HG02884 (cell line): ENCODE measurements at regions not wholly inside any gene's neighbourhood (a gene's known extent, or its start where the extent isn't known, plus 50 kb on each side); places are given as distances from the start of the nearest gene placed in this dataset.
"Not testable (repeated sequence)": the region's sequence is repeated elsewhere in the genome, so short reads cannot be mapped to it uniquely, and the experiment has no call there.

ENCODE experiments used
- ATAC-seq: cut with Tn5 transposase; IDR thresholded peaks from one replicate; pipeline ENCODE4 v1.9.1; 2021; ENCODE audit warnings: mild to moderate bottlenecking, moderate library complexity; ENCODE audit not compliant: unreplicated experiment

DNA sequence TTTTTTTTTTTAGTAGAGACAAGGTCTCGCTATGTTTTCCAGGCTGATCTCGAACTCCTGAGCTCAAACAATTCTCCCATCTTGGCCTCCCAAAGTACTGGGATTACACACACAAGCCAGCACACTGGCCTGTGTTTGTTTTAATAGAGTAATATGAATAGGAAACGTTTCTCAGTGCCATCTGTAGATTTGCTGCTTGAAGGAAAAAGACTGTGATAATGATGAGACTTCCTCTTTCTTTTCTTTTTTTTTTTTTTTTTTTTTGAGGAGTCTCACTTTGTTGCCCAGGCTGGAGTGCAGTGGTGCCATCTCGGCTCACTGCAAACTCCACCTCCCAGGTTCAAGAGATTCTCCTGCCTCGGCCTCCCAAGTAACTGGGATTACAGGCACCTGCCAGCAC is 74.7 kb upstream of the ATL2 start:
- not testable (repeated sequence) for ATAC-seq

DNA sequence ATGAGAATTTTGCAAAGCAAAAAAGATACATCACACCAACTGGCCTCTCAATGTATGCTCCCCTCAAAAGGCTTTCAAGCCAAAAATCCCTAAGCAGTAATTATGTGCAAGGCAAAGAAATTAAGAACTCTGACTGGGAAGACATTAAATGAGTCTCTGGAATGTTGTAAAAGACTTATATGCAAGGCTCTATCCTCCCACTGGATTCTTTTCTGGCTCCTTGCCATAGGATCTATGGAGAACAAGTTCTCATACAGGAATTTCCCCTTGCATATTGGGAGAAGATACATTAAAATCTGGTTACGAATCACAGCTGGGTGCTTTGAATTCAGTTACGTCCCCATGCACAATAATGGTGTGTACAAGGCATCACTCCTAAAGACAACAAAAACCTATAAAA is 73.4 kb upstream of the ATL2 start:
- no peak for ATAC-seq

DNA sequence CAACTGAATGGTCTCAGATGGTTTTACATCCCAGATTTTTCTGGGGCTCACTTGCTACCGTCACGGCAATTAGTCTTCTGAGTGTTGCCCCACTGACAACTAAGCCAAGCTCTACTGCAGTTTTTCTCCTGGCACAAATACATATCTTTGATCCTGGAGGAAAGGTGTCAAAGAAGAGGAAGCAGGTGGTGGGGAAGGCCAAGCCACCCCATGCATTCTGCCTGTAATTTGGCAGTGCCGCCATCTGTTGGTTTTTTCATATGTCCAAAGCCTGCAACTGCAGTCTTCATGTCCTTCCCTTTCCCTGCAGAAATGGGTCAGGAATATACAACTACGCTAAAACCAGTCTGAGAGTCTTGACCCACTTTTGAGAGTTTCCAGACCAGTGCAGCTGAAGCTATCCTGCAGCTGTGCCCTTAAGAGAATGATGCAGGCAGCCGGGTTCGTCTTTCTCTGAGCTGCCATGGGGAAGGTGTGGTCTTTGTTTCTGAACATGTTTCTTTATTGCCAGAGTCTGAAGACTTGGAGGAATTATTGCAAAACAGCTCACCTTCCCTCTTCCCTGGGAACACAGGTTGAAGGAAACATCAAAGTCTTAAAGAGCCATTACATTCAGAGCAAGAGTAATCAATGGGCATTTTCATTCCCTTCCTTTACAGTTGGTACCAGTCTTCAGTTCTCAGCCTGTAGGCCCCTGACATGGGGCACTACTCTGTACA is 71.8 kb upstream of the ATL2 start:
- no peak for ATAC-seq

DNA sequence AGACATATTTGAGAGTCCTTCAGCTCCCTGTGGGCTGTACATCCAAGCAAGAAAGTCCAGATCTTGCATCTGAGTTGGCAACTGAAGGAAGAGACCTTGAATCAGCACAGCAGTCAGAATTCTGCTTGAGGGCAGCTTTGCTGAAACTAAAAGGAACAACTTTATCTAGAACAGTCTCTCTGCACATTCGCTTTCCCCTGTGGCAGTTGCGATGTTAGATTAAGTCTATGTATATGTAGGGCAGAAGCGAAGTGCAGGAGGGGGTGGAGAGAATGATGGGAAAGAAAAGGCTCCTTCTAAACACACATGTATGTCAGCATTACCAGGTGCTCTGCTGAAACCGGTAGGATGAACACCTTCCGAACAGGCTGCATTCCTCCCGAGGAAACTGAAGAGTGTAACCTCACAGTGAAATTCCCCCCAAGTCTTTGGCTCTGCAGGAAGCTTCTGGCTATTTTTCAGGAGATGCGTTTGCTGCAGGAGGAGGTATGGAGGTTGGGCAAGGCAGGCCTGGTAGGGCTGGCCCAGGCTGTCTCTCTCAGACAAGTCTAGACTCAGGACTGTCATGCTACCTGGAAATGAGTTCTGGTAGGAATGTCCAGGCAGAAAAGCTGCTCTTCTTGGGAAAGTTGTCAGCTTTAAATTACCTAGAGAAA is 70.0 kb upstream of the ATL2 start:
- ATAC-seq = no peak

DNA sequence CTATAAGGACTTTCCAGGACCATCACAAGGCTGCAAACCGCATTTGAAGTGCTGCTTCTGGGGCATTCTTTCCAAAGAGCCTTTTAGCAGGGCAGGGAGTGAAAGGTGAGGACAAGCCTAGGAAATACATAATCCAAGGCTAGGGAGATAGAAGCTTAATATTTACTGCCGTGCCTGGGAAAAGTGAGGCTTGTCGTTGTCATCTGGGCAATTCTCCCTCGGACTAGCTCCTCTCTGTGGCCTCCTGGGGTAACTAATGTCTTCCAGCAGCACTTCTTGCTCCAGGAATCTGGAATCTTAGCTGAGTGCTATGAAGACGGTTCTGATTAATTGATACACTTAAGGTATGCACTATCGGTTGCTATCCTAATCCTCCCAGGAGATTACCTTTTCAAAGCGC is 69.3 kb upstream of the ATL2 start:
- no peak for ATAC-seq

DNA sequence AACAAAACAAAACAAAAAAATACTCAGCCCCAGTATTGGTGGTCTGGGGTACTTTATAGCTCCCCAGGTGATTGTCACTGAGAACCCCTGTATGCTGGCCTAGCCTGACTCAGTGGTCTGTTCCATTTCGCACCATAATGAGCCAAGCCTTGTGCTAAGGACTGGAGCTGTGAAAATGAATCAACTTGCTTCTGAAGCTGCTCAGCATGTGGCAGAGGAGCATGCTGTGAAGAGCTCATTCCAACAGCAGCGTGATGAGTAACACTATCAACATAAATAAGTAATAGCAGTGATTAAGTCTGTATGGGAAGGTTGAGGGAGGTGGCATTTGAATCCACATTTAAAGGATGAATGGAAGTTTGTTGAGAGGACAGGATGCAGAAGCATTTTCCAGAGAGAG is 67.2 kb upstream of the ATL2 start:
- ATAC-seq = no peak

DNA sequence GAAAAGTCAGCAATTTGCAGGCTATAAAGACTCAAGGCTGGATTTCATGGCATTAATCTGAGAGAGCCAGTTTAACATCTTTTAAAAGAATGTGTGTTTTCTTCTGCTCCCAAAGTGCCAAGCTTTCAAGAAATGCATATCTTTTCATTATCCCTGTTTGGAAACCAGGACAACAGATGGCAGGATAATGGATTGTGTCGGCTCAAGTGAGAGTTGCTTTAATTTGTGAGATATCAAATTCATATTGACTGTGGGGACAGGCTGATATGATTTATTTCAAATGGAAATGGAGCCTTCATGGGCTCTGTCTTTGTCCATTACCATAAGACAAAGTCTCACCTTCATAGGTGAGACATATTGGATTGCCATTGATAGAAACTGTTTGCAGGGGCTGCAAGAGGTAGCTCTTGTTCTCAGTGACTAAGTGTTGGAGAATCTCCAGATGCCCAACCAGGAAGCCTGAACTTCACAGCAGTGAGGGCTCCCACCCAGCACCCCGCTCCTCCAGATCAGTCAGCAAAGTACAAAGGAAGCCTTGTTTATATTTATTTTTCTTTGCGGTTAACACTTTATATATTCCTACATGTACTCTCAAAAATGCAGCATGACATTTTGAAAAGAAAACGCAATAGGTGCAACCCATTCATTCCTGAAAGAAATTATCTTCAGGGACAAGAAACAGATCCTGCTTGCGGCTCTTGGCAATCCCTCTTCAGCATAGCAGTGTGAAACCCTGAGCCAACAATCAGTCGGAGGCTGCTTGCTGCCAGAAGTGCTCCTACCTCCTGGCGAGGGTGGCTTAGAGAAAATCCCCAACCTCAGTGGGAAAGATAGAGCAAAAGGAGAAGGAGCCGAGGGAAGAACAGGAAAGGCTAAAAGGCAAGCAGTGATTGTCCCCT is 65.8 kb upstream of the ATL2 start:
- no peak for ATAC-seq

DNA sequence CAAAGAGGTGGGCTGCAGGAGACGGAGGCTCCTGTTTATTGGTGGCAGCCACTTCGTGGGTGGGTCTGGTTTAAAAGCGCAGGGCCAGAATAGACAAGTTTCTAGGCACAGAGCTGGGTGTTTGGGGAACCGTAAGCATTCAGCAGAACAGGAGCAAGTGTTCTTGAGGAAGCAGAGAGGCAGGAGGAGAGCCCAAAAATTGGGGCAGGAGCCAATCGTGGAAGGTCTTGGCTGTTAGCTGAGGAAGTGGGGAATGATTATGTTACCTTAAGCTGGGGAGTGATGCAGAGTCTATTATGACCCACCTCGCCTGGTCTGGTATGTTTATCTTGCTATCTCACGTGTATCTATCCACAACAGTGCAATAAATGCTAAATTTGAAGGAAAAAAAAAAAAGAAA is 64.3 kb upstream of the ATL2 start:
- ATAC-seq = no peak

DNA sequence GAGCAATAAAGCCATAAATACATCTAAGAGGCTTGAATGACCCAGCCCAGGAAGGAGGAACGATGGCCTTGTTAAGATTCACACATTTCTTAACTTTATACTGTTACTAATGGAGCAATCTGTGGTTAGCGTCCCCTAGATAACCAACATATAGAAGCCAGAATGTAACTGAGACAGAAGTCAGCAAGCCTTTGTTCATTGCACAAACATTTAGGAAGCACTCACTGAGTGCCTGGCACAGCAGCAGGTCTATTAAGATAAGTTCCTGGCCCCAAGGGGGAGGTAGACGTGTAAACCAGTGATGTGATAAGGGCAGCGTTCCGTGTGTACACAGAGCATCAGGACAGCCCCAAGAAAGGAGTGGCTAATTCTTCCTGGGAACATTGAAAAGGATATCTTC is 63.6 kb upstream of the ATL2 start:
- no peak for ATAC-seq

DNA sequence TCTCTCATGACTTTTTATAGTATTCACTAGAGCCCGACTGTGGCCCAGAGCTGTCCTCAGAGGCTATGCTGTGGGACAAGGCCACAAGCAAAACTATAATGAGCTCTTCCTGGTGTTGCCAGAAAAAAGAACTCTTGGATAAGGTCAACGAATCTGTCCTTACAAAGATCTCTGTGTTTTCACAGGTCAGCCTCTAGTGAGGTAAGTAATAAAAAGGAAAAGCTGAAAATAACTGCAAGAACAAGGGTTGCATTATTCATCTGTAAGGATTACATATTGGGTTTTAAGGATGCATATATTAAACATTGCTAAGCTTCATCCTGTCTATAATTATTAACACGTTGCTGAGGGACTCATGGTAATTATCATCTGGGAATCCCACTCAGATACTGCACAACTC is 62.8 kb upstream of the ATL2 start:
- ATAC-seq = no peak

DNA sequence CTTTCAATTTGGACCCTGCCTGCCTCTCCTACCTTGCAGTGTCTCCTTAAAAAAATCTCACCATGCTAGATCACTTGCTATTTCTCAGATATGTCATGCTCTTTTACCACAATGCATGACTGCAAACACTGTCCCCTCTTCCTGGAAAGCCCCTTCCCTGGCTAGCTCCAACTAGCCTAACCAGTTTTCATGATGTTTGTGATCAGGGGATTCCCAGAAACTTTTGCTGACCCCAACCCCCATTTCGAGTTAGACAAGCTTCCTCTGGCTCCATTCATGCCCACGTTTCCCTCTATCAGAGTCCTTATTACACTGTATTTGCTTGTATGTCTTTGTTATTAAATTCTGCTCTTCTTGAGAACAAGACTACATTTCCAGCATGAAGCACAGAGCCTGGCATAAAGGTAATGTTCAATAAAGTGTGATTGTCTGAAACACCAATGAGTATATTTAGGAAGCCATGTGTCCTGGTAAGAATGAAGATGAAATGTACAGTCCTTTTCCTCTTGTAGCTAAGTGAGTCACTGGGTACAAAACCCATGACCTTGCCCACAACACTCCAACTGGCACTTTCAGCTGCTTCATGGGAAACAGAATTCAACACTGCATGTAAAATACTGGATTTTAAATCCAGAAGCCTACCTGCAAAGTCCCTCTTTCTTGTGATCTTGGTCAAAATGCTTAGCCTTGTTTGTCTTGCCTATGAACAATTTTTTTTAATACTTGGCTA is 62.0 kb upstream of the ATL2 start:
- peak; percentile 78 for ATAC-seq

DNA sequence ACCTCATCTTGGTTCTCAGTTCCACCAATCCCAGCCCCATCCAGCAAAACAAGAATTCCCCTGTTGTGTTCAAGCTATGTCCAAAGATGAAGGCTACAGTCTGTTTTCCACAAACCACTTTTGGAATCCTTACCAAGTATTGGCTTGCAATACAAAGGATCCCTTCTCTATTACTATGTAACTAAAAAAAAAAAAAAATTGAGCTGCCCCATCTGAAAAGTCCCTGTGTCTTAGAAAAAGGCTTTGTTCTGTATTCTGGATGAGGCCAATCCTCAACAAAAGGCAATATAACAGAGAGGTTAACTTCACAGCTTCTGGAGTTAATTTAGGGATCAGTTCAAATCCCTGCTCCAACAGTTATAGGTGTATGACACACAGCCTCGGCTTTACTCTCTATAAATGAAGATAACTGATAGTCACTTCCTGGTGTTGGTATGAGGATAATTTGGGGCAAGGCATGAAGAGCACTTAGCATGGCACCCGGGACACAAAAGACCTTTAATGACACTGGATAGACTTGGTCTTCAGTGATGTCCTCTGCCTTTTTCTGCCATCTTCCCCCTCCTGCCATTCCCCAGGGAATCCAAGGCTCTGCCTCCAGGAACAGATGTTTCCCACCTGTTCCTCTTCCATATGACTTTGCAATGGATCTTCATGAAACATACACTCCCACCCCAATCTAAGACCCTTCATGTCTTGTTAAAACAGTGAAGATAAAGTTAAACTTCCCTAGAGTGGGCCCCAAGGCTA is 61.2 kb upstream of the ATL2 start:
- peak; percentile 17 for ATAC-seq

DNA sequence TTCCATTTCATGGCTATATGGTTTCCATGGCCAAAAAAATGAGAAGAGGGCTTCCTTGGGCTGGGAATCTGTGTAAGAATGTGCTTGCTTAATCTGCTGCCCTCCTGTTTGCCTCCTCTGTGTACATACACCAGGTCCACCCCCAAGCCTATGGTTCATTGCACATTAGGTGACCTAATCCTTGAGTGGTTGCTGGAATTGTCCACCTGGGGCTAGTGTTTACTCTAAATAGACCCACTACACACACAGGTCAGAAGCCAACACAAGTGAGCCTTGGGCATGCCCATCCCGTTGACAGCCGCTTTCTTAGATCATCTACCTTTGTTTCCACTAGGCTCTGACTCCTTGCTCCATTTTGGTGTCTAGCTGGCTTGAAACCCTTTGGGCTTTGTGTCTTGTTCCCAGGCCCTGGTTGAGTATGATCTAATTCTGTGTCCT is 59.2 kb upstream of the ATL2 start:
- no peak for ATAC-seq

DNA sequence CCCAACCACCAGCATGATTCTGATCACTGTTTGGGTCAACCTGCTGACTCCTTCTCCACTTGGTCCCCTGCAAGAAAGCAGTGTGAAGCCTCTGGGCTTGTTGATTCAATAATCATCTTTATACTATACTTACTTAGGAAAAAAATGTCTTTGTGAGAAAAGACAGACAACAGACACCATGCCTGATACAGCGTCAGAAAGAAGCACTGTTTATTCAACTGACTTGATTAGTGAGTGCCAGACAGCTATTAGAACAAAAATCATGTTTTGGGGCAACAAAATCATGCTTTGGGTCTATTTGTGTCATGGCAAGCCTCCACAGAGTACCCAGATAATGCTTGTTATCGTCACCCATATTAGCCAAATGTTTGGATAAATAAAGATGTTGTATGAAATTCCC is 58.7 kb upstream of the ATL2 start:
- no peak for ATAC-seq

DNA sequence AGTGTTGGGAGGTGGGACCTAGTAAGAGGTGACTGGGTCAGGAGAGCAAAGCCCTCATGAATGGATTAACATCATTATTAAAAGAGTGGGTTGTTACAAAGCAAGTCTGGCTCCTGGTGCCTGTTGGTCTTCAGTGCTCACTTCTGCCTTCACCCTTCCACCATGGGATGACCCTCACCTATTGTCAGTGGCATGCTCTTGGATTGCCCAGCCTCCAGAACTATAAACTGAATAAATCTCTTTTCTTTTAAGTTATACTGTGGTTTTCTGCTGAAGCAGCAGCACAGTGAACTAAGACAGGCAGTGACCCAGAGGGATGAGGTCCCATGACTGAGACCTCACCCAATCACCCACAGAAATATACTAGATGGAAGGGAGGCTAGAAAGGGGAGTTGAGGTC is 57.5 kb upstream of the ATL2 start:
- no peak for ATAC-seq

DNA sequence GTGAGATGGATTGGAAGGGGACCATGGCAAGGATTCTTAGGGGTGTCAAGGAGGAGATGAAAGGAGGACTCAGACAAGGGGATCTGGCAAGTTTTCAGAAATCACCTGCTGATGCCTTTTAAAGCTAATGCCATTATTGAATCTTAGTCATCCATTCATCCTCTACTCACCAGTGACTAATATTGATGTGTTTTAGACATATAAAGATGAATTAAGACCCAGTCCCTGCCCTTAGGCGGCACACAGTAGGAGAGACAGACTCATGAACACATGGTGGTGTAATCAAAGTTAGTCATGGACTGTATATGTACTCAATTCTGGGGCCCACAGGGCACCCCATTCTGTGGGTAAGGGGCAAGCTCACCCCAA is 56.5 kb upstream of the ATL2 start:
- ATAC-seq = no peak

DNA sequence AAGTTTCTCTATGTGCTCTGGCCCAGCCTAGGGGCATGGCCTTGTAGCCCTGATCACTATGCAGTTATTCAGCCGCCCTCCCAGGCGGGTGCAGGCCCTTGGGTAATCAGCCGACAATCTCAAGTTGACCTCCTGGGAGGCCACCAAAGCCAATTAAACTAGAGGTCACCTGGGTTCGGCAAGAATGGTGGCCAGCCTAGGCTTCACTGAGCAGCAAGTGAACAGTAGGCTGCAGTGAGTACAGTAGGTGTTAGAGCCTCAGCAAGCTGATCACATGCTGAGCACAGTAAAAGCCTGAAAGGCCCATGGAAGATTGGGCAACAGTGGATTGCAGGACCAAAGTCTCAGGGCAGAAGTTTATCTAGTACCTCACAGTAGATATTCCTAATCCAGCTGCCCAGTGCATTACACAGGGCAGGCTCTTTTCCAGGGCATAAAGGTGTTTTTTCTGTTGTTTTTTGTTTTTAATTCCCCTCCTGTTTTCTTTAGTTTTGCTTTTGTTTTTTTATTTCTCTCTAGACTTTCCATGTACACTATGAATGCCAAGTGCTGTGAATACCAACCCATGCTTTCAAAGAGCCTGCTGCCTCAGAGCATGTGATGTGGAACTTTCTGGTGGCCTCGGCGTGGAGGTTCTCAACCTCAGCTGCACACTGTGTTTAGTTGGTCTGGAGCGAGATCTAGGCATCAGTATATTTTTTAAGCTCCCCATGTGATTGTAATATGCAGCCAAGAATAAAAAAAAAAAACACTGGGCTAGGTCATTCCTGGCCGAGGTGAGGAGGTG is 55.9 kb upstream of the ATL2 start:
- ATAC-seq = no peak

DNA sequence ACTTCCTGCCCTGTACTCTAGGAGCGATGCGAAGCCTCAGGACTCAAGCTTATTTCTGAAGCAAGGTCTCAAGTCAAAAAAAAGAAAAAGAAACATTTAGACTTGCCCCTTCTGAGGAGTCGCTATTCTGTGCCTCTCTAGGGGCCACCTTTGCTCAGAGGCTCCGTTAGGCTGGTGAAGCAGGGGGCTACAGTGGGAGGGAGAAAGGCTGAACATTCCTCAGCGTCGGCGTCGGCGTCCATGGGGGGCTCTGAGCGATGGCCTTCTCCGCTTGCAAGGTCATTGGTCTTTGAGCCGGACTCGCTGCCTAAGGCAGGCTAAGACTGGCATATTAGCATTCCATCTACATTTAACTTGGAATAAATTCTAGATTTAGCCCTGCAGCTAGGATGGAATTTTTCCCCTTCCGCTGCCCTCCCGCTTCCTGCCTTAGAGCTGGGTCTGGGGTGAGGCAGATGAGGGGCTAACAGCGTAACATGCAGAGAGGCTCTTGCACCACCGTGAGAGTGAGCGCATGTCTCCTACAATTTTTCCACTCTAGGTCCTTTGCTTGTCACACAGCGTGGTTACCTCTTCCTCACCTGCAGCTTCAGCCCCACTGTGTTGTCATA is 53.6 kb upstream of the ATL2 start:
- ATAC-seq = no peak

DNA sequence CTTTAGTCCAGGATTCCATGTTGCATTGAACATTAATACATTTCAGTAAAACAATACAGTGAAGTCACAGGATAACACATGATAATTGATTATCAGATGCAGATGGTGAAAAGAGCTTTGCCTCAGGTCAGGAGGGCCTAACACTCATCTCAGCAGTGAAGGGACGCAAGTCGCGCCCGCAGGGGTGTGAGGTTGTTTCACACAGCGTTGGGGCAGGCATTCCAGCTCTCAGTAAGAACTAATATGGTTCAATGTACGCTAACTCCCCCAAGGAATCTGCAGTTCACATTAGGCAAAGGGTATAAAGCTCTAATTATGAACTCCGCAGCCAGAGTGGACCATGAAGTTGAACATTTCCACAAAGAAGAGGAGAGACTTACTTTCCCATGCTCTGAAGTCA is 53.1 kb upstream of the ATL2 start:
- no peak for ATAC-seq
